Right cardiac atrium (tissue), 5 donors: ENCODE measurements at regions not wholly inside any gene's neighbourhood (a gene's known extent, or its start where the extent isn't known, plus 50 kb on each side); places are given as distances from the start of the nearest gene placed in this dataset.
"Not testable (repeated sequence)": the region's sequence is repeated elsewhere in the genome, so short reads cannot be mapped to it uniquely, and the experiment has no call there.

ENCODE experiments used
- ATAC-seq, 2 donors: fragments of 200-7000 bp; cut with Tn5 transposase; one replicate each; pipeline versions ENCODE4 v1.8.0 to v1.9.1; 2020; ENCODE audit warnings: moderate library complexity in 2 of 2, mild to moderate bottlenecking in 1 of 2
- DNase-seq, 3 donors: peaks; one replicate each; pipeline ENCODE4 v3.0.0-alpha.2; 2020
- H3K27ac ChIP-seq: one replicate; pipeline ENCODE4 v1.5.1; 2013; ENCODE audit warnings: mild to moderate bottlenecking, low read length, control low read depth, moderate library complexity
- H3K27me3 ChIP-seq: one replicate; pipeline ENCODE4 v1.6.1; 2013; ENCODE audit not compliant: control insufficient read depth, insufficient read depth
- H3K4me1 ChIP-seq: one replicate; pipeline ENCODE4 v1.6.1; 2013; ENCODE audit warnings: low read length; ENCODE audit not compliant: control insufficient read depth, insufficient read depth
- H3K4me3 ChIP-seq: one replicate; pipeline ENCODE4 v1.5.1; 2013; ENCODE audit warnings: low read length, control low read depth
- H3K9me3 ChIP-seq: one replicate; pipeline ENCODE4 v1.6.1; 2013; ENCODE audit warnings: low read length; ENCODE audit not compliant: control insufficient read depth
- WGBS: extraction: QIAGEN DNeasy Blood & Tissue Kit; methylation state at CpG from one replicate; pipeline ENCODE4 v1.1.7; 2013; 5-methylcytosine and 5-hydroxymethylcytosine counted together
- intact Hi-C, 4 donors: fragments of 100-400 bp; cut with DNase I; formaldehyde crosslinking; loops; one replicate each; pipeline versions ENCODE4 v1.11.0 to v1.14.0; 2022 to 2023
- donor health status: healthy with polysubstance abuse.
- donor health status: DM: no; HTN: yes; CAD: no.
- donor health status: DM: no; HTN: no; CAD: no.
- donor health status: DM: no; HTN: yes; CAD: no; lungs with severe emphysema.
- donor health status: DM: yes; HTN: yes; CAD: no.

DNA sequence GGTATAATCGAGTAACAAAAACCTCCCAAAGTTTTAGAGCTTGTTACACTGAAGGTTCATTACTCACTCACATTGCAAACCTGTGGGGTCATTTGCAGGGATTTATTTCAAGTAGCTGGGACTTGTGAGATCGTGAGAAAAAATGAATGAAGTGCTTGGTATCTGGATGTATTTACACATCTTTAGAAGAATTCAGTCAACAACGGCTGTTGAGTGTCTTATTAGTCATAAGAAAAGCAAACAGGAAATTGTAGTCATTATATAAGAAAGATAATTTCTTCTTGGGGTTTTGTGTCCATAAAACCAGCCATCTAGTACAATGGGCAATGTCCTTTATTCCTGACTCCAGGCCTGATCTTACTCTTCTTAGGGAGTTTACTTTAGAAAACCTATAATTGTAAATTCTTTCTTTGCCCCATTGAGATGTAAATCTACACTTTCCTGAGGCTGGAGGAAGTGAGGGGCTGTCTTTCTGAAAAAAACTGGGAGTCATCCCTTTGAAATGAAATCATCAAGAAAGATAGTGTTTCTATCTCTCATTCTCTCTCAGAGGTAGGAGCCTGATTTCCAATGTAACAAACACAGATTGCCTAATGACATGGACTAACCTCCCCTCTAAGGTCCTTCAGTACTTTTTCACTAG is 202.5 kb upstream of the ASCC3 start:
- no peak for ATAC-seq
- 40% methylated on average over 3 of the region's 3 CpGs for WGBS
- Histone ChIP-seq H3K4me3 (no peak overlapping the region), H3K4me1 (no peaks in the 10 kb centered on the region), H3K27ac (no peak overlapping the region), H3K27me3 (no peaks in the 10 kb centered on the region), H3K9me3 (no peaks in the 10 kb centered on the region)
- intact Hi-C loops = no loop called here
- no peak for DNase-seq

DNA sequence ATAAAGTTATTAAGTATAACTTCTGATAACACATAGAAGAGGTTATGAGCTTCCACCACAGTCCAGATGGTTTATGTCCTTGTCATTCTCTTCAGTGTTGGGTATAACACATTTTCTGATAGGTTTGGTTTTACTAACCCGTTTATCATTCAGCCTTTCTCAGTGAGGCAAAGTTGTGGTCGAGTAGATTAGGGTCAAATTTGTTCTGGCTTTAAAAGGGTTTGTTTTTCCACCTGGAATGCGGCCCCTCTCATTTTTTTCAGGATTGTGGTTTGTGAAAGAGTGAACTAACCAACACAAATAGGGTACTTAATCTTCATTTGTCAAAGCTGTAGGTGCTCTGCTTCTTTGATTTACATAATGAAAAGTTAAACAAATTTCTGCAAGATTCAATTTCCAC is 204.2 kb upstream of the ASCC3 start:
- 14% methylated on average over 3 of the region's 3 CpGs for WGBS
- no peak for ATAC-seq

GRCh38 chr6:101086473-101086872 is 205.3 kb upstream of the ASCC3 start:
- intact Hi-C loops = no loop called here
- H3K9me3 ChIP-seq = no peaks in the 10 kb centered on the region
- no peak overlapping the region for H3K4me3 ChIP-seq
- H3K27ac ChIP-seq = no peak overlapping the region
- no peaks in the 10 kb centered on the region for H3K4me1 ChIP-seq
- DNase-seq (no peak), ATAC-seq (no peak)
- no peaks in the 10 kb centered on the region for H3K27me3 ChIP-seq
- WGBS = 26% methylated on average over 1 of the region's 1 CpG

More for the DNA sequence above, 204.2 kb upstream of the ASCC3 start:
- Histone ChIP-seq H3K27me3 (no peaks in the 10 kb centered on the region), H3K4me1 (no peaks in the 10 kb centered on the region), H3K27ac (no peak overlapping the region), H3K4me3 (no peak overlapping the region), H3K9me3 (no peaks in the 10 kb centered on the region)
- no peak for DNase-seq
- intact Hi-C loops = no loop called here

- intact Hi-C loops = no loop called here
- no peaks in the 10 kb centered on the region for H3K27me3 ChIP-seq
- no peak overlapping the region for H3K27ac ChIP-seq
- no peak for ATAC-seq
- no peaks in the 10 kb centered on the region for H3K4me1 ChIP-seq
- no peaks in the 10 kb centered on the region for H3K9me3 ChIP-seq
- WGBS = 67% methylated on average over 2 of the region's 2 CpGs
- H3K4me3 ChIP-seq = no peak overlapping the region
- no peak for DNase-seq
Measured at GRCh38 chr6:101088594-101088993, 207.5 kb upstream of the ASCC3 start.

DNA sequence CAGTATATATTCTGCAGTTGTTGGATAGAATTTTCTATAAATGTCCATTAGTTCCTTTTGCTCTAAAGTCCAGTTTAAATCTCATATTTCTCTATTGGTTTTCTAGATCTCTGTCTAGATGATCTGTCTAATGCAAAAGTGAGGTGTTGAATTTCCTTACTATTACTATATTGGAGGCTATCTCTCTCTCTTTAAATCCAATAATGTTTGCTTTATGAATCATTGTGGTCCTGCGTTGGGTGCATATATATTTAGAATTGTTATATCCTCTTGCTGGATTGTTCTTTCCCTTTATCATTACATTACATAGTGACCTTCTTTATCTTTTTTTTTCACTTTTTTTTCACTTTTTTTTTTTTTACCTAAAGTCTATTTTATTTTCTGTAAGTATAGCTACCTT is 208.5 kb upstream of the ASCC3 start:
- ATAC-seq (no peak), DNase-seq (no peak)
- no peak overlapping the region for H3K4me3 ChIP-seq
- H3K4me1 ChIP-seq = no peaks in the 10 kb centered on the region
- intact Hi-C loops = no loop called here
- 70% methylated on average over 1 of the region's 1 CpG for WGBS
- H3K27ac ChIP-seq = no peak overlapping the region
- H3K9me3 ChIP-seq = no peaks in the 10 kb centered on the region
- no peaks in the 10 kb centered on the region for H3K27me3 ChIP-seq

- no peaks in the 10 kb centered on the region for H3K4me1 ChIP-seq
- ATAC-seq (no peak), DNase-seq (no peak)
- no peak overlapping the region for H3K27ac ChIP-seq
- intact Hi-C loops = no loop called here
- no peaks in the 10 kb centered on the region for H3K27me3 ChIP-seq
- no peaks in the 10 kb centered on the region for H3K9me3 ChIP-seq
- no peak overlapping the region for H3K4me3 ChIP-seq
Measured at GRCh38 chr6:101090281-101090680, 209.2 kb upstream of the ASCC3 start.

GRCh38 chr6:101098605-101099004 is 217.5 kb upstream of the ASCC3 start:
- H3K27me3 ChIP-seq, H3K4me1 ChIP-seq, intact Hi-C loops, H3K27ac ChIP-seq, ATAC-seq, DNase-seq, H3K9me3 ChIP-seq, H3K4me3 ChIP-seq: not testable (repeated sequence)

DNA sequence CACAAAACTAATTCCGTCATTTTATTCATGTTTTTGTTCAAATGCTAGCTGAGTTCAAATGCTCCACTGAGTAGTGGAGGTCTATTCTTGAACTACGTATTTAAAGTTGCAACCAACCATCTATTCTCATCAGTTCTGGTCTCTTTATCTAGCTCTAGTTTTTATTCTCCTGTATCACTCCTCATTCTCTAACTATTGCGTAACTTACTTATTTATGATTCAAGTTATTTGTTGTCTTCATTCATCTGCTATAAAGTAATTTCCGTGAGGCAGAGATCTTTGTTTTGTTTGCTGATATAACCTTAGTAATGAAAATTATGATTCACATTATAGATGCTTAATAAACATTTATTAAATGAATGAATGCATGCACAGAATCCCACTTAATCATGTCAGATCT is 221.6 kb upstream of the ASCC3 start:
- DNase-seq = no peak
- WGBS = 63% methylated on average over 4 of the region's 4 CpGs
- ATAC-seq = no peak

GRCh38 chr6:101108286-101108685 is 227.2 kb upstream of the ASCC3 start:
- Histone ChIP-seq H3K27me3 (no peaks in the 10 kb centered on the region), H3K9me3 (no peaks in the 10 kb centered on the region), H3K27ac (no peak overlapping the region), H3K4me1 (no peaks in the 10 kb centered on the region), H3K4me3 (no peak overlapping the region)
- ATAC-seq (no peak), DNase-seq (no peak)
- WGBS = 69% methylated on average over 4 of the region's 4 CpGs
- intact Hi-C loops = no loop called here

More for the DNA sequence above, 221.6 kb upstream of the ASCC3 start:
- Histone ChIP-seq H3K9me3 (no peaks in the 10 kb centered on the region), H3K4me3 (no peak overlapping the region), H3K27me3 (no peaks in the 10 kb centered on the region), H3K27ac (no peak overlapping the region), H3K4me1 (no peaks in the 10 kb centered on the region)
- intact Hi-C loops = no loop called here

DNA sequence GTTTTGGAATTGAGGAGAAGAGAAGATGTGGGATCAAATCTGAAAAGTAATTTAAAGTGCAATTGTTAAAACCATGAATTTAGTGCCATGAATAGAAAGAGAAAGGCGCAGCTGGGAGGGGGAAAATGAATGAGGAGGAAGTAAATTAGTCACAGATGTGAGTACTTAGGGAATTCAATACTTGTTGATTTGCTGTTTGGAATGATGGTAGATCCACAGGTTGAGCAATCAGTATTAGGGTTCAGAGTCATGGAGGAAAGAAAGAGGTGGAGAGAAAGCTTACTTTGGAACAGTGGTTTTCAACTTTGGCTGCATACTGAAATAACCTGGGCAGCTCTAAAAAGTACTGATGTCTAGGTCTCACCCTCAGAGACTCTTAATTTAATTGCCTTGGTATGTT is 229.7 kb upstream of the ASCC3 start:
- WGBS = 84% methylated on average over 1 of the region's 1 CpG
- H3K27me3 ChIP-seq = no peaks in the 10 kb centered on the region
- DNase-seq (no peak), ATAC-seq (no peak)
- no peak overlapping the region for H3K4me3 ChIP-seq
- no peak overlapping the region for H3K27ac ChIP-seq
- intact Hi-C loops = loop anchor here in 1 of 4 donors (5.0 to 10.0 kb wide), 2 partner anchors 116 to 1504 kb away; no protein-coding TSS in a partner anchor
- no peaks in the 10 kb centered on the region for H3K4me1 ChIP-seq
- H3K9me3 ChIP-seq = no peaks in the 10 kb centered on the region

GRCh38 chr6:101113468-101114260 is 232.5 kb upstream of the ASCC3 start:
- DNase-seq (no peak), ATAC-seq (no peak)
- Histone ChIP-seq H3K9me3 (no peaks in the 10 kb centered on the region), H3K27me3 (no peaks in the 10 kb centered on the region), H3K4me3 (no peak overlapping the region), H3K27ac (no peak overlapping the region), H3K4me1 (no peaks in the 10 kb centered on the region)
- WGBS = 57% methylated on average over 4 of the region's 4 CpGs
- intact Hi-C loops = loop anchor here in 1 of 4 donors (5.0 to 10.0 kb wide), 2 partner anchors 114 to 1501 kb away; no protein-coding TSS in a partner anchor
